Ectodermal cell (in vitro differentiated cells): ENCODE measurements at regions not wholly inside any gene's neighbourhood (a gene's known extent, or its start where the extent isn't known, plus 50 kb on each side); places are given as distances from the start of the nearest gene placed in this dataset.

Source experiments
- H3K27ac ChIP-seq: 2 replicates; pipeline ENCODE4 v1.7.0; 2013; ENCODE audit warnings: mild to moderate bottlenecking, low read depth, low read length; ENCODE audit not compliant: insufficient read depth, poor library complexity, severe bottlenecking
- H3K27me3 ChIP-seq: 2 replicates; pipeline ENCODE4 v1.7.0; 2013; ENCODE audit warnings: mild to moderate bottlenecking, low read length; ENCODE audit not compliant: insufficient read depth, control insufficient read depth, poor library complexity, severe bottlenecking
- H3K36me3 ChIP-seq: one replicate; pipeline ENCODE4 v1.7.0; 2013; ENCODE audit warnings: low read length; ENCODE audit not compliant: control insufficient read depth, insufficient read depth
- H3K4me1 ChIP-seq: one replicate; pipeline ENCODE4 v1.7.0; 2013; ENCODE audit warnings: low read length; ENCODE audit not compliant: control insufficient read depth, insufficient read depth
- H3K4me3 ChIP-seq: 2 replicates; pipeline ENCODE4 v1.7.0; 2013; ENCODE audit warnings: low read depth, low read length, control low read depth; ENCODE audit not compliant: insufficient read depth
- H3K9me3 ChIP-seq: 2 replicates; pipeline ENCODE4 v1.7.0; 2013; ENCODE audit warnings: mild to moderate bottlenecking, low read length, moderate library complexity; ENCODE audit not compliant: control insufficient read depth
- WGBS, 2 experiments: methylation state at CpG; one replicate each; pipeline ENCODE4 v1.1.7; 2013; ENCODE audit warnings: missing lambda C conversion rate in 2 of 2; 5-methylcytosine and 5-hydroxymethylcytosine counted together

DNA sequence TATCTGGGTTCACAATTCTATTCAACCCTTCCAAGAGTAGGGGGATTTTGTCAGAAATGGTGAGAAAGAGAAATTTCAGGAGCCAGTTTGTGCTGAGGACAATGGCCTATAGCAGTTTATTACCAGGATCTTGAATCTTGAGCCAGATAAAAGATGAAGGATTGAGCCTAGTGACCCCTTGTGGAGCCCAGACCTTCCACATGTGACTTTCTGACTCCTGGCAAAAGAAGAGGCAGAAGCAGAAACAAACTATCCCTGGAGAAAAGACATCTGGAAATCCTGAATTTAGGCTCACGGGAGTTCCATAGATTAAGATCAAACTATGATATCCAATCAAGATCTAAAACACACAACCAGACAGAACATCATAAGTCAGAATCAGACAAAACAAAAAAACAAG lies 60.9 kb upstream of the CHRM2 start:
- H3K4me1 ChIP-seq: no peaks in the 10 kb centered on the region
- H3K27ac ChIP-seq: no peak overlapping the region
- no peaks in the 10 kb centered on the region for H3K36me3 ChIP-seq
- 76 to 78% methylated on average over 1 of the region's 1 CpG for WGBS, 2 experiments
- H3K9me3 ChIP-seq: no peaks in the 10 kb centered on the region
- H3K4me3 ChIP-seq: no peak overlapping the region
- no peaks in the 10 kb centered on the region for H3K27me3 ChIP-seq

GRCh38 chr7:136803028-136803427 lies 65.4 kb upstream of the CHRM2 start:
- Histone ChIP-seq H3K27me3 (no peaks in the 10 kb centered on the region), H3K4me1 (no peaks in the 10 kb centered on the region), H3K9me3 (no peaks in the 10 kb centered on the region), H3K27ac (no peak overlapping the region), H3K4me3 (no peak overlapping the region), H3K36me3 (no peaks in the 10 kb centered on the region)
- WGBS, 2 experiments: 100% methylated on average over 2 of the region's 2 CpGs; no CpG with 5 or more reads in 1 of the 2 experiments

DNA sequence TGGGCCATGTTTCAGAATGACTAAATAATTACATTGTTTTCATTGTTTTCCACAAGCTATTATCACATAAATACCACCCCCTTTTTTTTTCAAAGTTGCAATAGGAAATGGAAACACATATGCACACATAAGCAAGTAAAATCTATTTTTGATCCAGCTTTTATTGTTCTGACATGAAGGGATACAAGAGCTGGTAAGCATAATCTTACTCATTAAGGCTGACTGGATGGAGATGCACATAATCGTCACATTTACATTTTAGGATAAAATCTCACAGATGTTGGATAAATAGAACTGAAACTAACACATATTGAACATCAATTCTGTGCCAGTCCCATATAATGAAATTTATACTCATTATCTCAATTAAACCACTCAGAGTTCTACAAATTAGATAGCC lies 84.5 kb upstream of the CHRM2 start:
- Histone ChIP-seq H3K27ac (no peak overlapping the region), H3K4me3 (no peak overlapping the region), H3K4me1 (no peaks in the 10 kb centered on the region), H3K9me3 (no peaks in the 10 kb centered on the region), H3K27me3 (no peaks in the 10 kb centered on the region), H3K36me3 (no peaks in the 10 kb centered on the region)
- WGBS, 2 experiments: 83 to 100% methylated on average over 1 of the region's 1 CpG

DNA sequence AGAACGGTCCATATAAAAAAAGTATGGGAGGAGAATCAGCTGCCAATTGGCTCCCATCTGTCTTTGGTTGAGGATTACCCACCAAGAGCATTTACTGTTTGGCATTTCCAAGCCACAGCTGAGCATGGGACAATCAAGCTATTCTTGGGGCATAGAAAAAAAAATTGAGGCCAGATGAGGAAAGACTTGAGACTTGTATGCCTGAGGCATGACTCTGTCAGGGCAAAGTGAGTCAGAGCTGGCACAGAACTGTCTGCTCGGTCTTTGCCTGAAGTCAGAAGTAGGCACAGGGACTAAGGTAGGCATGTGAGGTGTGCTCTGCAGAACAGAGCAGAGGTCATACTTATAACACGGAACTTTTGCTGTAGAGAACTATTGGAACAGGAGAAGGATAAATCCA lies 126.5 kb upstream of the CHRM2 start:
- H3K36me3 ChIP-seq: no peaks in the 10 kb centered on the region
- WGBS, 2 experiments: 89 to 98% methylated on average over 3 of the region's 3 CpGs
- no peak overlapping the region for H3K27ac ChIP-seq

GRCh38 chr7:136728945-136729344 lies 139.5 kb upstream of the CHRM2 start:
- 74 to 78% methylated on average over 5 of the region's 5 CpGs for whole genome bisulfite sequencing, 2 experiments

More for the DNA sequence above, 126.5 kb upstream of the CHRM2 start:
- H3K4me3 ChIP-seq: no peak overlapping the region
- no peaks in the 10 kb centered on the region for H3K9me3 ChIP-seq
- no peaks in the 10 kb centered on the region for H3K4me1 ChIP-seq
- H3K27me3 ChIP-seq: no peaks in the 10 kb centered on the region

GRCh38 chr7:136726460-136726859 lies 142.0 kb upstream of the CHRM2 start:
- Histone ChIP-seq H3K9me3 (no peaks in the 10 kb centered on the region), H3K4me1 (no peaks in the 10 kb centered on the region), H3K4me3 (no peak overlapping the region), H3K27me3 (no peaks in the 10 kb centered on the region), H3K27ac (no peak overlapping the region), H3K36me3 (no peaks in the 10 kb centered on the region)
- 81% methylated on average over 2 of the region's 2 CpGs; no CpG with 5 or more reads in 1 of the 2 experiments for WGBS, 2 experiments

More at GRCh38 chr7:136728945-136729344, 139.5 kb upstream of the CHRM2 start:
- no peaks in the 10 kb centered on the region for H3K27me3 ChIP-seq
- H3K4me1 ChIP-seq: no peaks in the 10 kb centered on the region
- no peak overlapping the region for H3K4me3 ChIP-seq
- no peaks in the 10 kb centered on the region for H3K36me3 ChIP-seq
- no peak overlapping the region for H3K27ac ChIP-seq
- no peaks in the 10 kb centered on the region for H3K9me3 ChIP-seq

GRCh38 chr7:136717910-136718557 lies 150.4 kb upstream of the CHRM2 start:
- Histone ChIP-seq H3K4me1 (no peaks in the 10 kb centered on the region), H3K27ac (no peak overlapping the region), H3K27me3 (no peaks in the 10 kb centered on the region), H3K4me3 (no peak overlapping the region), H3K36me3 (no peaks in the 10 kb centered on the region), H3K9me3 (no peaks in the 10 kb centered on the region)
- WGBS, 2 experiments: 93 to 97% methylated on average over 5 to 6 of the region's 6 CpGs

- H3K9me3 ChIP-seq: no peaks in the 10 kb centered on the region
- no peaks in the 10 kb centered on the region for H3K4me1 ChIP-seq
- no peak overlapping the region for H3K27ac ChIP-seq
- H3K27me3 ChIP-seq: no peaks in the 10 kb centered on the region
- H3K36me3 ChIP-seq: no peaks in the 10 kb centered on the region
- no peak overlapping the region for H3K4me3 ChIP-seq
- 96 to 97% methylated on average over 3 of the region's 3 CpGs for WGBS, 2 experiments
These were observed 154.4 kb upstream of the CHRM2 start for GRCh38 chr7:136714062-136714461.

GRCh38 chr7:136710751-136711150 lies 157.7 kb upstream of the CHRM2 start:
- H3K4me3 ChIP-seq: no peak overlapping the region
- H3K9me3 ChIP-seq: no peaks in the 10 kb centered on the region
- no peaks in the 10 kb centered on the region for H3K27me3 ChIP-seq

GRCh38 chr7:136709876-136710275 lies 158.6 kb upstream of the CHRM2 start:
- no peak overlapping the region for H3K4me3 ChIP-seq
- 91 to 100% methylated on average over 1 of the region's 1 CpG for WGBS, 2 experiments
- no peaks in the 10 kb centered on the region for H3K4me1 ChIP-seq
- H3K27ac ChIP-seq: no peak overlapping the region
- no peaks in the 10 kb centered on the region for H3K36me3 ChIP-seq
- H3K9me3 ChIP-seq: no peaks in the 10 kb centered on the region
- no peaks in the 10 kb centered on the region for H3K27me3 ChIP-seq

More at GRCh38 chr7:136710751-136711150, 157.7 kb upstream of the CHRM2 start:
- Histone ChIP-seq H3K36me3 (no peaks in the 10 kb centered on the region), H3K4me1 (no peaks in the 10 kb centered on the region), H3K27ac (no peak overlapping the region)

- Histone ChIP-seq H3K27me3 (no peaks in the 10 kb centered on the region), H3K9me3 (no peaks in the 10 kb centered on the region), H3K4me1 (no peaks in the 10 kb centered on the region), H3K27ac (no peak overlapping the region), H3K36me3 (no peaks in the 10 kb centered on the region), H3K4me3 (no peak overlapping the region)
- 94 to 100% methylated on average over 1 of the region's 1 CpG for WGBS, 2 experiments
These were observed 165.5 kb upstream of the CHRM2 start for GRCh38 chr7:136702913-136703312.
